ENCODE measurements at regions not wholly inside any gene's neighbourhood (a gene's known extent, or its start where the extent isn't known, plus 50 kb on each side); places are given as distances from the start of the nearest gene placed in this dataset.

- DNase-seq (ENCODE audit: low spot score) = no peak
Observed at GRCh38 chr1:188343914-188344313, 1515.2 kb downstream of the PLA2G4A start.

- DNase-seq (ENCODE audit: low spot score) = no peak
Observed at GRCh38 chr1:188350104-188350503, 1521.4 kb downstream of the PLA2G4A start.

GRCh38 chr1:188355082-188355481 is 1526.3 kb downstream of the PLA2G4A start:
- DNase-seq (ENCODE audit: low spot score) = no peak

GRCh38 chr1:188355847-188356246 is 1527.1 kb downstream of the PLA2G4A start:
- no peak for DNase-seq (ENCODE audit: low spot score)

GRCh38 chr1:188359315-188359714 is 1530.6 kb downstream of the PLA2G4A start:
- DNase-seq (ENCODE audit: low spot score) = no peak

GRCh38 chr1:188363943-188364342 is 1535.2 kb downstream of the PLA2G4A start:
- DNase-seq (ENCODE audit: low spot score) = no peak

- no peak for DNase-seq (ENCODE audit: low spot score)
Observed at GRCh38 chr1:188364927-188365449, 1536.2 kb downstream of the PLA2G4A start.

GRCh38 chr1:188365874-188366273 is 1537.1 kb downstream of the PLA2G4A start:
- no peak for DNase-seq (ENCODE audit: low spot score)

- no peak for DNase-seq (ENCODE audit: low spot score)
Observed at GRCh38 chr1:188367661-188368060, 1538.9 kb downstream of the PLA2G4A start.

- no peak for DNase-seq (ENCODE audit: low spot score)
Observed at GRCh38 chr1:188371295-188371806, 1542.6 kb downstream of the PLA2G4A start.

- DNase-seq (ENCODE audit: low spot score) = no peak
Observed at GRCh38 chr1:188372821-188373220, 1544.1 kb downstream of the PLA2G4A start.

GRCh38 chr1:188382851-188383250 is 1554.1 kb downstream of the PLA2G4A start:
- no peak for DNase-seq (ENCODE audit: low spot score)

GRCh38 chr1:188386161-188386560 is 1557.4 kb downstream of the PLA2G4A start:
- DNase-seq (ENCODE audit: low spot score) = no peak

- DNase-seq (ENCODE audit: low spot score) = no peak
Observed at GRCh38 chr1:188386666-188387065, 1557.9 kb downstream of the PLA2G4A start.

GRCh38 chr1:188394677-188395076 is 1565.9 kb downstream of the PLA2G4A start:
- no peak for DNase-seq (ENCODE audit: low spot score)

GRCh38 chr1:188397521-188397920 is 1568.8 kb downstream of the PLA2G4A start:
- DNase-seq (ENCODE audit: low spot score) = no peak

GRCh38 chr1:188402986-188403385 is 1574.2 kb downstream of the PLA2G4A start:
- DNase-seq (ENCODE audit: low spot score) = no peak

GRCh38 chr1:188406636-188407035 is 1577.9 kb downstream of the PLA2G4A start:
- no peak for DNase-seq (ENCODE audit: low spot score)

- no peak for DNase-seq (ENCODE audit: low spot score)
Observed at GRCh38 chr1:188420177-188420576, 1591.4 kb downstream of the PLA2G4A start.

- DNase-seq (ENCODE audit: low spot score) = no peak
Observed at GRCh38 chr1:188423073-188423472, 1594.3 kb downstream of the PLA2G4A start.

- DNase-seq (ENCODE audit: low spot score) = no peak
Observed at GRCh38 chr1:188424176-188424575, 1595.4 kb downstream of the PLA2G4A start.

GRCh38 chr1:188425687-188426086 is 1596.9 kb downstream of the PLA2G4A start:
- no peak for DNase-seq (ENCODE audit: low spot score)

- no peak for DNase-seq (ENCODE audit: low spot score)
Observed at GRCh38 chr1:188426561-188426960, 1597.8 kb downstream of the PLA2G4A start.

GRCh38 chr1:188427642-188428041 is 1598.9 kb downstream of the PLA2G4A start:
- no peak for DNase-seq (ENCODE audit: low spot score)
